Stimulated activated CD4-positive, alpha-beta T cell treated with anti-CD3 and anti-CD28 coated beads, TNF-alpha, amount 100 ng/mL, for 1 hour (primary cell): ENCODE measurements at regions not wholly inside any gene's neighbourhood (a gene's known extent, or its start where the extent isn't known, plus 50 kb on each side); places are given as distances from the start of the nearest gene placed in this dataset.

Experiments used
- DNase-seq, 3 donors: peaks; one replicate each; pipeline ENCODE4 v3.0.0-alpha.2; 2020; ENCODE audit warnings: low read depth in 3 of 3, low spot score in 1 of 3

GRCh38 chr2:120600335-120600734, 135.3 kb upstream of the GLI2 start:
- no peak for DNase-seq

- no peak for DNase-seq
Observed at GRCh38 chr2:120600786-120601185, 134.9 kb upstream of the GLI2 start.

- DNase-seq: no peak
Observed at GRCh38 chr2:120601566-120601965, 134.1 kb upstream of the GLI2 start.

GRCh38 chr2:120602251-120602650, 133.4 kb upstream of the GLI2 start:
- no peak for DNase-seq

GRCh38 chr2:120604767-120605166, 130.9 kb upstream of the GLI2 start:
- DNase-seq: no peak

- DNase-seq: no peak
Observed at GRCh38 chr2:120605231-120605935, 130.3 kb upstream of the GLI2 start.

- DNase-seq: no peak
Observed at GRCh38 chr2:120606280-120606679, 129.4 kb upstream of the GLI2 start.

GRCh38 chr2:120606931-120607330, 128.7 kb upstream of the GLI2 start:
- DNase-seq: no peak

GRCh38 chr2:120607506-120607905, 128.2 kb upstream of the GLI2 start:
- DNase-seq: no peak

GRCh38 chr2:120607996-120608395, 127.7 kb upstream of the GLI2 start:
- DNase-seq: no peak

- DNase-seq: no peak
Observed at GRCh38 chr2:120609826-120610395, 125.8 kb upstream of the GLI2 start.

GRCh38 chr2:120611016-120611415, 124.7 kb upstream of the GLI2 start:
- DNase-seq: no peak

GRCh38 chr2:120611961-120612360, 123.7 kb upstream of the GLI2 start:
- no peak for DNase-seq

GRCh38 chr2:120612471-120612870, 123.2 kb upstream of the GLI2 start:
- no peak for DNase-seq

GRCh38 chr2:120612931-120613330, 122.7 kb upstream of the GLI2 start:
- no peak for DNase-seq

- DNase-seq: no peak
Observed at GRCh38 chr2:120613742-120614571, 121.7 kb upstream of the GLI2 start.

- DNase-seq: no peak
Observed at GRCh38 chr2:120614901-120615300, 120.8 kb upstream of the GLI2 start.

GRCh38 chr2:120616261-120616660, 119.4 kb upstream of the GLI2 start:
- no peak for DNase-seq

- DNase-seq: no peak
Observed at GRCh38 chr2:120617055-120617454, 118.6 kb upstream of the GLI2 start.

GRCh38 chr2:120618830-120619229, 116.8 kb upstream of the GLI2 start:
- DNase-seq: no peak

GRCh38 chr2:120619579-120619978, 116.1 kb upstream of the GLI2 start:
- DNase-seq: no peak
